ENCODE measurements at regions not wholly inside any gene's neighbourhood (a gene's known extent, or its start where the extent isn't known, plus 50 kb on each side); places are given as distances from the start of the nearest gene placed in this dataset.

DNA sequence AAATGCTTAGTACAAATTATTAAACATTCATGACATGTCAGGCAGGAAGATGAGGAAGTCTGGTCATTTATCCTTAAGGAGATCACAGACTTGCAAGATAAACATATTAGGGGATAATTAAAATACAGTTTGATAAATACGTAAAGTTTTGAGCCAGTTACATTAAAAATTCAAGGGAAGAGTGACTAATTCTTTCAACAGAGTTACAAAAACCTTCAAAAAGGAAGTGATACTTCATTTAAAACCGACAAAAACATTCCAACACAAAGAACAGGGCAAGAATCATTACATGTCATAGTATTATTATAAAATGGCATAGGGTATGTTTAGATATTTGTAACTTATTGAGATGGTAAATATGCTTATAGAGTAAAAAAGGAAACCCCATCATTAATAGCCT, 636.0 kb downstream of the NR4A2 start:
- TF ChIP-seq, protein P1, sequence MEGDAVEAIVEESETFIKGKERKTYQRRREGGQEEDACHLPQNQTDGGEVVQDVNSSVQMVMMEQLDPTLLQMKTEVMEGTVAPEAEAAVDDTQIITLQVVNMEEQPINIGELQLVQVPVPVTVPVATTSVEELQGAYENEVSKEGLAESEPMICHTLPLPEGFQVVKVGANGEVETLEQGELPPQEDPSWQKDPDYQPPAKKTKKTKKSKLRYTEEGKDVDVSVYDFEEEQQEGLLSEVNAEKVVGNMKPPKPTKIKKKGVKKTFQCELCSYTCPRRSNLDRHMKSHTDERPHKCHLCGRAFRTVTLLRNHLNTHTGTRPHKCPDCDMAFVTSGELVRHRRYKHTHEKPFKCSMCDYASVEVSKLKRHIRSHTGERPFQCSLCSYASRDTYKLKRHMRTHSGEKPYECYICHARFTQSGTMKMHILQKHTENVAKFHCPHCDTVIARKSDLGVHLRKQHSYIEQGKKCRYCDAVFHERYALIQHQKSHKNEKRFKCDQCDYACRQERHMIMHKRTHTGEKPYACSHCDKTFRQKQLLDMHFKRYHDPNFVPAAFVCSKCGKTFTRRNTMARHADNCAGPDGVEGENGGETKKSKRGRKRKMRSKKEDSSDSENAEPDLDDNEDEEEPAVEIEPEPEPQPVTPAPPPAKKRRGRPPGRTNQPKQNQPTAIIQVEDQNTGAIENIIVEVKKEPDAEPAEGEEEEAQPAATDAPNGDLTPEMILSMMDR (IDR thresholded peaks at IDR 0.05), result no peak
- CTCF ChIA-PET, result no interaction called here
- Mint-ChIP-seq H3K27me3 (no peaks in the 10 kb centered on the region), H3K36me3 (ENCODE audit: low read depth) (no peaks in the 10 kb centered on the region), H3K27ac (no peak overlapping the region), H3K4me1 (no peaks in the 10 kb centered on the region), H3K9me3 (no peaks in the 10 kb centered on the region), H3K4me3 (no peak overlapping the region)
- POLR2A ChIA-PET, result no interaction called here
- ATAC-seq (ENCODE audit: low read depth), result no peak
- no peak for DNase-seq
- intact Hi-C loops (cut with micrococcal nuclease), result no loop called here

DNA sequence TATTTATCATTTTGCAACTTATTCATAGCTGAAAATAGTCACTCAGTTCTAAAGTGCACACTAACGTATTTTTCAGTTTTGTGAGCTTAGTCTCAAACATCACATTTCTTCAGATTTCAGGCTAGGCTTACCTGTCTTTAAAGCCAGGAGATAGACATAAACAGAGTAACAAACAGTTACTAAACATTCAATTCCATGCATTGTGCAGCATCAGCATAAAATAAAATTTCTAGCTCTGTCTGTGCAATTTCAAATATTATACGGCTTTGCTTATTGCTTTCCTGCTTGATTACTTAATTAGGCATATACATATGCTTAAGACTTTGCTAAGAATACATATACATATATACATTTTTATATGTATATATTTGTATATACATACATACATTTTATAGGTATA, 637.0 kb downstream of the NR4A2 start:
- Mint-ChIP-seq H3K9me3 (no peaks in the 10 kb centered on the region), H3K4me3 (no peak overlapping the region), H3K36me3 (ENCODE audit: low read depth) (no peaks in the 10 kb centered on the region), H3K27me3 (no peaks in the 10 kb centered on the region), H3K4me1 (peaks cover 2% of the 10 kb centered on the region), H3K27ac (no peak overlapping the region)
- ChIA-PET POLR2A (no interaction called here), CTCF (no interaction called here)
- no peak for DNase-seq
- intact Hi-C loops (cut with micrococcal nuclease), result no loop called here
- no peak for ATAC-seq (ENCODE audit: low read depth)
- TF ChIP-seq, protein P1 (IDR thresholded peaks at IDR 0.05), result no peak

DNA sequence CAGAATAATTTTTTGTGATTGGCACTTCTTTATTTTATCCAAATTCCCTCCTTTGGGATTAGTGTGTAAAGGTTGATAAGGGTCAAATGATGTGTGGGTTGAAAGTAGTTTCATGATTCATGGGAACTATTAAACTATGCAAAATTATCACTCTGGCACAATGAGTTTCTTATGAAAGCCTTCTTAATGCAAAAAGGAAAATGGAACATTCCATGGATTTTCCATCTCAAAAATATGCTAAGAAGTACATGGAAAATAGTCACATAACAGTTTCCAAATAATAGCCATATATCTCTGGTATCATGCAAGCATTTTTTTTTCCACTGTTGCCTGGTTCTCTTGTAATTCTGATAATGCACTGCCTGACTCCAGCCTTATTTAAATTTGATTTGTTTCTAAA, 639.7 kb downstream of the NR4A2 start:
- peaks cover 2% of the 10 kb centered on the region for H3K4me1 Mint-ChIP-seq
- no peaks in the 10 kb centered on the region for H3K36me3 Mint-ChIP-seq (ENCODE audit: low read depth)
- no peaks in the 10 kb centered on the region for H3K27me3 Mint-ChIP-seq
- no peak overlapping the region for H3K27ac Mint-ChIP-seq
- ATAC-seq (ENCODE audit: low read depth) (no peak), DNase-seq (no peak)
- ChIA-PET CTCF (no interaction called here), POLR2A (no interaction called here)
- intact Hi-C loops (cut with micrococcal nuclease), result no loop called here
- no peak overlapping the region for H3K4me3 Mint-ChIP-seq
- no peaks in the 10 kb centered on the region for H3K9me3 Mint-ChIP-seq
- TF ChIP-seq, protein P1 (IDR thresholded peaks at IDR 0.05), result no peak

GRCh38 chr2:155692106-155692505, 640.4 kb downstream of the NR4A2 start:
- Mint-ChIP-seq H3K4me1 (peaks cover 2% of the 10 kb centered on the region), H3K27me3 (no peaks in the 10 kb centered on the region), H3K27ac (no peak overlapping the region), H3K9me3 (no peaks in the 10 kb centered on the region), H3K4me3 (no peak overlapping the region), H3K36me3 (ENCODE audit: low read depth) (no peaks in the 10 kb centered on the region)
- ATAC-seq (ENCODE audit: low read depth), result no peak
- no peak for DNase-seq
- ChIA-PET CTCF (no interaction called here), POLR2A (no interaction called here)
- TF ChIP-seq, protein P1 (IDR thresholded peaks at IDR 0.05), result no peak
- intact Hi-C loops (cut with micrococcal nuclease), result no loop called here

- DNase-seq, result no peak
- Mint-ChIP-seq H3K27ac (no peak overlapping the region), H3K4me1 (peaks cover 2% of the 10 kb centered on the region), H3K36me3 (ENCODE audit: low read depth) (no peaks in the 10 kb centered on the region), H3K4me3 (no peak overlapping the region), H3K27me3 (no peaks in the 10 kb centered on the region), H3K9me3 (no peaks in the 10 kb centered on the region)
- TF ChIP-seq, protein P1 (IDR thresholded peaks at IDR 0.05), result no peak
- ChIA-PET CTCF (no interaction called here), POLR2A (no interaction called here)
- intact Hi-C loops (cut with micrococcal nuclease), result no loop called here
- no peak for ATAC-seq (ENCODE audit: low read depth)
These were observed 641.7 kb downstream of the NR4A2 start for GRCh38 chr2:155690785-155691184.

Measured in activated B cell treated with CpG ODN at 0.5 μM for 24 hours (primary cell).